GM18498 (cell line): ENCODE measurements at regions not wholly inside any gene's neighbourhood (a gene's known extent, or its start where the extent isn't known, plus 50 kb on each side); places are given as distances from the start of the nearest gene placed in this dataset.
"Not testable (repeated sequence)": the region's sequence is repeated elsewhere in the genome, so short reads cannot be mapped to it uniquely, and the experiment has no call there.

Experiments
- ATAC-seq: cut with Tn5 transposase; IDR thresholded peaks from one replicate; pipeline ENCODE4 v1.9.1; 2021; ENCODE audit warnings: mild to moderate bottlenecking, moderate library complexity; ENCODE audit not compliant: unreplicated experiment

DNA sequence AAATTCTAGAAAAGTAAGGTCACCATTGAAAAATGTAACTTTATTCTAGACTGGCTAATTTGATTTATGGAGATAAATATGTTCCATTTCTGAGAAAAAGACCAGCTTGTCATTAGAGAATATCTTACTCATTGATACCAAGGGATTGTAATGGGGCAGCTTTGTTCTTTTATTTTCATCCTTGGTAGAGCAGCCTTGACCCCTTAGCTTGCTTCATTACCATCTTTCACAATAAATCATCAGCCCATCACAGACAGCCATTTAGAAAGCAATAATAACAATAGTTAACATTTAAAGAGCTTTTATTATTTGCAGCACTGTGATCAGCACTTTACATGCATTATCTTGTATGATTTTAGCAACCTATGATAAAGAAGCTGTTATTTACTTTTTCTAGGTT is 253.6 kb downstream of the C3orf38 start:
- no peak for ATAC-seq

- no peak for ATAC-seq
Measured at GRCh38 chr3:88408097-88408496, 258.3 kb downstream of the C3orf38 start.

- no peak for ATAC-seq
Measured at GRCh38 chr3:88408935-88409334, 259.2 kb downstream of the C3orf38 start.

DNA sequence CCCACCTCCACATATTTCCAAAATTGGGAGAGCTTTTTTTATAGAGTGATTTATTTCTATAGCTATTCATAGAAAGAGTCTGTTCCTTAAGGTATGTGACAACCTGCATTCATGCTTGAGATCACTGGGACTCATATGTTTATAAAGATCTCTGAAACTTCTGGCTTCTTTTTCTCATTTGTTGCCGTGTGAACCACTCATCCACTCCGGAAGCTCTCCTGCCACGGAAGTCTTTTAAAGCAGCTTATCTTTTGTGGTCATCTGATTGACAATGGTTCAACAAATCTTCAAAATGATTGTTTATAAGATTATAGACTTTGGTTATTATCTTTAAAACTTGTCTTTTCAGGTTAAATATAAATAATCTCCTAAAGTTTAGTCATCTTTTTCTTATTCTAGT is 260.5 kb downstream of the C3orf38 start:
- ATAC-seq = no peak

DNA sequence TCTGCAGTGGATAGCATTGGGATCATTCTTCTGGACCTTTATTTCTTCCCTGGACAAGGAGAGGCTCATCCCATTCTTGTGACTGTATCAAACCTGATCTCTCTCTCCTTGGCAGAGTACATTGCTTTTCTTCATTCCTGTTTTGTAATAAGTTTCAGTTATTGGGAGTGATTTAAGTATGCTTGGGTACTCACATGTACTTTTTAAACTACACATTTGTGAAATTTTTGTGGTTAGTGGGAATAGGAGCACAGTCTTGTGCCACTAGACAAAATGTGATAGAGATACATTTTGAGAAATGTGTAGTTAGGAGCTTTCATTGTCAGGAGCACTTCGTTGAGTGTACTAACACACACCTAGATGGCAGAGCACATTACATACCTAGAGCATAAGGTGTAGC is 262.6 kb downstream of the C3orf38 start:
- no peak for ATAC-seq

GRCh38 chr3:88416436-88416835 is 266.7 kb downstream of the C3orf38 start:
- no peak for ATAC-seq

DNA sequence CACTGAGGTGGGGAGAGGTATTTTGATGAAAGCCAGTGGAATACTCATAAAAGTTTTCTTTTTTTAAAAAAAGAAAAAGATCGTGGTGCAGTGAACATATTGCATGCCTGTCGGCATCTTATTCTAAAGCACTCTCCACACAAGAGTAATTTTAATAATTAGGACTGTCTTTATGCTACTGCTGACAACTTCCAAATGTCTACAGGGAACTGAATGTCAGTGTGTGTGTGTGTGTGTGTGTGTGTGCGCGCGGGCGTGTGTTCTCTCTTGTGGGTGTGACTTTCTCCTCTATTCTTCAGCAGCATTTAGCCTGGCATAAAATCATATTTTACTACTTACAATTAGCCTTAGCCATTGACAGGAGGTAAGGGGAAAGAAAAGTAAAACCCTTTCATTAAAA is 268.5 kb downstream of the C3orf38 start:
- no peak for ATAC-seq

DNA sequence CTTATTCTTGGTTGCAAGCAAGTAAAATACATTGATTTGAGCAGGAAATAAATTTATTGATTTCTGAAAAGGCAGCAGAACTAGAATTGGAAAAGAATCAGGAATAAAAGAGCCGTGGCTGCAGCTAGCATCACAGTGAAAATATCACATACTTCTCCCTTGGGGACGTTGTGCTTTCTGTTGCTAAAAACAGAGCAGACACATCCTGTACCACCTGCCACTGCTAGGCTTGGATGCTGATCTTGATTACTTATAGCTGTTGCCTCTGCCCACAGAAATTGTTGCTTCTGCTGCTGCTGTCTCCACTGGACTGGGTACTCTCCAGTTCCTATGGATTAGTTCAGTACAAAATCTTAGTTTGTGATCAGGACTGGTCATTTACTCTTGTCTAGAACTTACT is 283.8 kb downstream of the C3orf38 start:
- peak; percentile 98 for ATAC-seq

- ATAC-seq = peak; percentile 41
Measured at GRCh38 chr3:88434001-88434400, 284.2 kb downstream of the C3orf38 start.

DNA sequence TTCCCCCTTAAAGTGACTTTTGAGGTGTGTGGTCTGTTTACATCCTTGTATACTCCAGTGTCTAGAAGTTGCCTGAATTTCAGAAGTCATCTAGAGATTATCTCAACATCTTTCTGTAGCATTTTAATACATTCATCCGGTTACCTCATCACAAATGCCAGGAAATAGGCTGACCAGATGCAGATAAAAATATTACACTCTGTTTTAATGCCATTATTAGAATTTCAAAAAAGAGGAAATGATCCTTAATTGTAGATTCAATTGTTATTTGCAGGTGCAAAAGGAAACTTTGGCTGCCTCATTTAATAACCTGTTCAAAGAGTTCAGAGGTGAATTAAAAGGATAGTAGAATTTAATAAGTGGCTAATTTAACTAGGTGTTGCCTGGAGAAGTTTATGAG is 290.9 kb downstream of the C3orf38 start:
- peak; percentile 56 for ATAC-seq

GRCh38 chr3:88443066-88443465 is 293.3 kb downstream of the C3orf38 start:
- ATAC-seq = no peak

GRCh38 chr3:88444251-88444650 is 294.5 kb downstream of the C3orf38 start:
- no peak for ATAC-seq

DNA sequence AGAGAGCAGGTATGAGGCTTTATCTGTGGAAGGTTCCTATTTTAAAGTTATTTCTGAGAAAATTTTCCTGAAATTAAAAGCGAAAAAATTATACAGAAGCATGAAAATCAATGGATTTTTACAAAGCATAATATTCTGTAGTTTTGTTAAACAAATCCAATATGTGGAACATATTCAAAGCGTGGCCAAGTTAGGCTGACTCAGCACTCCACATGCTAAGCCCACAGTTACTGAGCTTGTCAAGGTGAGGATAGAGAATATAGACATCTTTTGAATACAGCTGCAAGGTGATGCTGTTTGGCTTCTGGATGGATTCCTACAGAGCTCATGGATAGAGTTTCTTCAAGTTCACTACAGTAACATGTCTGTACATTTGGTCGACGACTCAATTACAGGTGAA is 302.5 kb downstream of the C3orf38 start:
- no peak for ATAC-seq

DNA sequence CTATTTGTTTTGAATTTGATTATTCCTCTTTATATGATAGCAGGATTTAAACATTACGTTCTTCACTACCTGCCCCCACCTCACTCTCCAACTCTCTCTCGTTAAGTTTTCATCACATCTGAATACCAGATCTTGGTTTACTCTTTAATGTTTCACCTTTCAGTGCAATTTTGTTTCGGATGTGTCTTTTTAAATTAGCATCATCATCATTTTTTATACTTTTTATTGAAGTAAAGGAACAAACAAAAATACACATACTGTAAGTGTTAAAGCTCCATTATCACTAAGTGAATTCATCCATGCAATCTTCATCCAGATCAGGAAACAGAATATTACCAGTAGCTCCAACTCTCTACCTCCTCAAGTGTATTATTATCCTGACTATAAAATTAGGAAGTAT is 310.6 kb downstream of the C3orf38 start:
- ATAC-seq = no peak

GRCh38 chr3:88462230-88462629 is 312.5 kb downstream of the C3orf38 start:
- no peak for ATAC-seq

DNA sequence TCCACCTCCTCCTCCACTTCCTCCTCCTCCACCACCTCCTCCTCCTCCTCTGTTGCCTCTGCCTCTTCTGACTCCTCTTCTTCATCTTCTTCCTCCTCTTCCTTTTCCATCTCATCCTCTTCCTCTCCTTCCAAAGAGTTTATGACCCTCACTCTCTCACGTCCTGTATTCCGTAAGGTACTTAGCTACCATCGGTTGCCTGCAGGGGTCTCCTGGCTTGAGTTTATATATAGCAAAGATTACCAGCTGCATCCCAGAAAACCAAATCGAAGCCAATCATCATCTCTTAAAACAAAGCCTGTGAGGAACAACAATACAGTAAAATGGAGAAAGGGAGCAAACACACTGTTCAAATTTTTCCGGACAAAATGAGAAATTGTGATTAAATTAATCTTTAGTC is 317.4 kb downstream of the C3orf38 start:
- ATAC-seq = no peak

GRCh38 chr3:88469216-88469615 is 319.5 kb downstream of the C3orf38 start:
- no peak for ATAC-seq

GRCh38 chr3:88478460-88478859 is 328.7 kb downstream of the C3orf38 start:
- no peak for ATAC-seq

- ATAC-seq = no peak
Measured at GRCh38 chr3:88480822-88481221, 331.1 kb downstream of the C3orf38 start.

- no peak for ATAC-seq
Measured at GRCh38 chr3:88485001-88485400, 335.2 kb downstream of the C3orf38 start.

DNA sequence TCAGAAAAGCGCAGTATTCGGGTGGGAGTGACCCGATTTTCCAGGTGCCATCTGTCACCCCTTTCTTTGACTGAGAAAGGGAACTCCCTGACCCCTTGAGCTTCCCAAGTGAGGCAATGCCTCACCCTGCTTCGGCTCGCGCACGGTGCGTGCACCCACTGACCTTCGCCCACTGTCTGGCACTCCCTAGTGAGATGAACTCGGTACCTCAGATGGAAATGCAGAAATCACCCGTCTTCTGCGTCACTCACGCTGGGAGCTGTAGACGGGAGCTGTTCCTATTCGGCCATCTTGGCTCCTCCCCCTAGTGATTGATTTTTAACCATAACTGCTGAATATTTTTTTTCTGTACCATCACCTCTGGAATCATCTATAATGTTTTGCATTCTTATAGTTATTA is 359.1 kb downstream of the C3orf38 start:
- ATAC-seq = not testable (repeated sequence)

GRCh38 chr3:88509582-88509981 is 359.8 kb downstream of the C3orf38 start:
- no peak for ATAC-seq

GRCh38 chr3:88528494-88528893 is 378.7 kb downstream of the C3orf38 start:
- no peak for ATAC-seq

- no peak for ATAC-seq
Measured at GRCh38 chr3:88534534-88534933, 384.8 kb downstream of the C3orf38 start.
